ENCODE measurements at regions not wholly inside any gene's neighbourhood (a gene's known extent, or its start where the extent isn't known, plus 50 kb on each side); places are given as distances from the start of the nearest gene placed in this dataset.

DNA sequence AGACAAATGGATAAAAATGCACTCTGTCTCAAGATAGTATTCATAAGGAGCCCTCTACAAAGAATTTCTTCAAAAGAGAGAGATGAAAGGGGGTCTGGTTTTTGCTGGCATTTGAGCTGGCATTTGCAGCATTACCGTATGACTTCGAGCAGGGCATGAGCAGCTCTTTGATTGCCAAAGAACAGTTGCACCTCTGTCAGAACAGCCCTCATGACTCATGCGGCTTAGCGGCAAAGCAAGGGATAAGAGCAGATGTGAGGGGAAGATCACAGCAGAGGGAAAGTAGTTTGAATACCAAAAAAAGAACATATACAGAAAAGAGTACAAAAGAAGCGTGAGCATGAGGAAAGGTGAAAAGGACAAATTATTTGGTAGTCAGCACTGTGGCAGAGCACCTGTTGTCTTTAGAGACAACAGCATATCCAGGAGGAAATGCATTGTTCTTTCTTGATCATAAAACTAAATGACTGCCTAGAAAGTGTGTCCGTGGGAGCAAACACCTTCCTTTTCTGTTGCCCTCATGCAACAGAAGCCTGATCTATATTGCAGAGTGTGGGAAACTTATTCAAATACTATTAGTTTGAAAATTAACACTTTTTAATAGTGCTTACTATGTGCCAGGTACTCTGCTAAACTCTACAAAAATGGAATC is 80.5 kb upstream of the SLC24A5 start:
- peak in 10 of 56 donors; percentile 1 to 10 (median 6) for DNase-seq

DNA sequence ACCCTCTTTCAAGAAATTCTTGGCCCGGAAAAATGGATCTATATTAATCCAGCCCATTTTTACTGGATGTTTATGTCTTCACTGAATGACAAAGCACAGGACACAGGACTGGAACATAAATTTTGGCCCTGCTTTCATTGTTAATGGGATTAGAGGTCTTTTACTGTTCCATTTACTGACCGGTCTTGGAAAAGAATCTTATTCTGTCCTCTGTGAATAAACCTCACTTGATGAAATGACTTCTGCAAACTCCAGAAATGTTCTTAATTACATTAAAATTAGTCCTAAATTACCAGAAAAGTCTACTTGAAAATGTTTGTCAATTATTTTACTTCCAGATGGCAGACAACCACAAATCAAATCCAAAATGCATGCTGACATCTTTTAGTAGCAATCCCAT is 79.3 kb upstream of the SLC24A5 start:
- no peak for DNase-seq

DNA sequence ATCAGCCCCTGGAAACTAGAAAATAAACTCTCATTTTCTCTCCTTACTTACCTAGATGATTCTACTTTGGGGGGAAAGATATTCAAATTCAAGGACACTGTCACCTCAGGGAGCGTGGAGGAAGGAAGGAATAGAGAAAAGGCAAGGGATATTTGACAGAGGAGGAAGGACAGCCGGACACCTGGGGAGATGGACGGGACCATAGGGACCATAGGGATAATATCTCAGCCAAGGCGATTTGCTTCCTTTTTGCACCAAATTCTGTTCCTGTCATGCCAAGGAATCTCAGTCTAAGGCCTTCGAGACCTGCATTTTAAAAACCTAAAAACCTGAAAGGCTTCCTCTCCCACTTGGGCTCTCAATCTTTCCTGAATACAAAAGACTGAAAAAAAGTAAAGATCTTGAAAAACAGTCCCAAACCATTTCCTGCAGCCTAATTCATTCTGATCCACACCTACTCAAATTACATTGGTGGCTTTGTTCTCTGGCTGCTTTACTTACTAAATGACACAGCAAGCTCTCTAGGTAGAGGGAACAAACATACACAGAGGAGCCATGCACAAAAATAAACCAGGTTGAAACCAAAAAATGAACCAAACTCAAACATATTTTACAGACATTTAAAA is 73.9 kb upstream of the SLC24A5 start:
- no peak for DNase-seq

DNA sequence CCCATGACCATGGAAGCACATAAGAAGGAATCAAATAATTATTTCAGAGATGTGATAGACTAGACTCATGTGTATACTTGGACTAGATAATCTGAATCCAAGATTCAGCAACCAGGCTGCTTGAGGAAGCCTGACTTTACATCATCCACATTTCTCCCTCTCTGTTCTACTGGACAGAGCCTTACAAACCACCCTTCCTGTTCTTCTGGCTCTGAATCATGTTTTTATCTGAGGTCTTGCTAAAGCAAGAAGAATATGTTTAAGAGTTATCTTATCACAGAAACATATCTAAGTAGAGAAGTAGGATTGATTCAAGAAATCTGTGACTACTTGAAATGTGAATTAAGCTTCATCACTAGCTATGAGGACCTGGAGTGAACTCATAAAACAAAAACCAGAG is 71.1 kb upstream of the SLC24A5 start:
- DNase-seq = no peak

DNA sequence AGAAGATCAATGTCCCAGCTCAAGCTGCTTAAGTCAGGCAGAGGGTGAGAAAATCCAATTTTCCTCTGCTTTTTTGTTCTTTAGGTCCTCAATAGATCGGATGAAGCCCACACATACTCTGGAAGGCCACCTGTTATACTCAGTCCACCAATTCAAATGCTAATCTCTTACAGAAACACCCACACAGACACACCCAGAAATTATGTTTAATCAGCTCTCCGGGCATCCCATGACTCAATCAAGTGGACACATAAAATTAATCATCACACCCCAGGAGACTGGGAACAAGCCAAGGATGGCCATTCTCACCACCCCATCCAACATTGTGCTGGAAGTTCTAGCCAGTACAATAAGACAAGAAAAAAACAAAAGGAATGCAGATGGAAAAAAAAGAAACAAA is 67.8 kb upstream of the SLC24A5 start:
- no peak for DNase-seq

DNA sequence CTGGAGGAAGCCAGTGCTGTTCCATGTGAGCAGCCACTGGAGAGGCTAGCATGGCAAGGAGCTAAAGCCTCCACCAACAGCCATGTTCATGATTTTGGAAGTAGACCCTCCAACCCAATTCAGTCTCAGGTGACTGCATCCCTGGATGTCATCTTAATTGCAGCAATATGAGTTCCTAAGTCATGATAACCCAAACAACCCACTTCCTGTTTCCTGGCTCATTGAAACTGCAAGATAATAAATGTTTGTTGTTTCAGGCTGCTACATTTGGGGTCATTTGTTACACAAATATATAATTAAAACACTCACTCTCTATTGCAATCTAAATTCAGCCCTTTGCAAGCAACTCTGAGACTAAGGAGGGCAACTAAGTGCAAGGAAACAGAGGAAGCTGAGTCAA is 62.4 kb upstream of the SLC24A5 start:
- DNase-seq = no peak

DNA sequence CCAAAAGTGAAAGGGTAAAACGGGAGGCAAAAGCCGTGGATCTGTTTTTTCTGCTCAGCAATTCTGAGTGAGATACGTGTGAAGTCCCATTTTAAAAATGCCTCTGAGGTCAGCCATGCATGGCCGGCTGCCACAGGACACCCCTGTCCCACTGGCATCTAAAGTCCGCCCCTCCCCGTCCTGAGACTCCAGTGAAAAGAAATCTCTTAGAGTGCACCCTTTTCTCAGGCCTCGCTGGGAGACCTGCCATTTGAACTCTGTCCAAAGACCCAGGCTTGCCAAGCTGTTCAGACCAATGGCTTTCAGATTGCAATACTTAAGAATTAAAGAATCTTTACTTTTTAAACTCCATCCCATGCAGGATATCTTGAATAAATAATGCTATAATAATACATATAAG is 61.0 kb upstream of the SLC24A5 start:
- DNase-seq = peak in 46 of 56 donors; percentile 1 to 76 (median 40)

DNA sequence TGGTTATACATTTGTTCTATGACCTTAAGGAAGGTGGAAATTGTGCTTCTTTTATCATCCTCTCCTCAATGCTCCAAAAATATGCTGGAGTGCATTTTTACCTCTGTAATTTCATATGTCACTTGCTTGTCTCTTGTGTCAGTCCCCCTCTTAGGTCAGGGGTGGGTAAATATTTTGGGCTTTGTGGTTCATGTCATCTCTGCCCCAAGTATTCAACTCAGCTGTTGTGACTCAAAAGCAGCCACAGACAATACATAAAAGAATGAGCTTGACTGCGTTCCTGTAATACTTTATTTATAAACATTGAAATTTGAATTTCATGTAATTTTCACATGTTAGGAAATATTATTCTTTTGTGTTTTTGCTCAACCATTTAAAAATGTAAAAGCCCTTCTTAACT is 60.4 kb upstream of the SLC24A5 start:
- DNase-seq = no peak

DNA sequence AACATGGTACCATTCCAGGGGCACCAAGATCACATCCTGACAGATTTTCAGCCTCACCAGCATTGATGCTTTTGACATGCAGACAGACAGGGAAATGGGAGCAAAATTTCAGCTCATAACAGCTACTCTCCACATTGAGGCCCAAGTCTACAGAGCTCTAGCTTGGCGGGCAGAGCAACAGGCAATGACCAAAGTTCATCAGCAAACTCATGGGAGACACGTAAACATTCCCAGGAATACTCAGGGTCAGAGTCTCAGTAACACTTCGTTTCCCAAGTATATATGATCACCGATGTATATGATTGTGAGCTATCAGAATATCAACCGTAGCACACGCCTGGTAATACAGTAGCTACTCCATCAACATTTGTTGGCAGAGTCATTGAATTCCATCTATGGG is 59.2 kb upstream of the SLC24A5 start:
- DNase-seq = no peak

DNA sequence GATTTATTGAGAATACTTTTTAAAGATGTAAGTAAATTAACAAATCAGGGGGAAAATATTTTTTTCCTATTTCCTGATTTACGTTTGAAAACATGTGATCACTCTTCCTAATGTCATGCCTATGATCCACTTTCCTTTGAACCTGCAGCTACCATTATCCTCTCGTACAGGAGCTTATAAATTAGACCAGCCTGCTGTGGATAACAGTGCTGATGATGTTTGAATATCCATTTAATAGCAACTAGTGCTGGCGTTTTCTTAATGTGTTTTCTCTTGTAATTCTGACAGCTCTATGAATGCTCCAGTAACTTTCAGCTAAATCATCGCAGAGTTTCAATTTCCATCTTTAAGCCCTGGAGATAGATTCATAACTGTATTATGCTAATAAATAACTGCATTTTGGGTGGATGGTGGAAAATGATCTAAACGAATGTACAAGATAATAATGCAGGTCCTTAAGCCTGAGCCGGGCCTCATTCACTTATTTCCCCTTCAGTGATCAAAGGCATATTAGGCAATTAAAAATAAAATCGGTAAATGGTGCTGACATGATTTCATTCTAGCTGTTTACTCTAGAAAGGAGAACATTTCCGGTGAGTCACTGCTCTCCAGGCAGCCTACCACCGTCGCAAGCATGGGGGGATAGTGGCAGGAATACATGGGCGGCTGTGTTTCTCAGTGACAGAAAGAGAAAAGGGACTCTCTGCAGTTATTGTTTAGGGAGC is 58.5 kb upstream of the SLC24A5 start:
- DNase-seq = peak in 2 of 56 donors; percentile 3 to 18

DNA sequence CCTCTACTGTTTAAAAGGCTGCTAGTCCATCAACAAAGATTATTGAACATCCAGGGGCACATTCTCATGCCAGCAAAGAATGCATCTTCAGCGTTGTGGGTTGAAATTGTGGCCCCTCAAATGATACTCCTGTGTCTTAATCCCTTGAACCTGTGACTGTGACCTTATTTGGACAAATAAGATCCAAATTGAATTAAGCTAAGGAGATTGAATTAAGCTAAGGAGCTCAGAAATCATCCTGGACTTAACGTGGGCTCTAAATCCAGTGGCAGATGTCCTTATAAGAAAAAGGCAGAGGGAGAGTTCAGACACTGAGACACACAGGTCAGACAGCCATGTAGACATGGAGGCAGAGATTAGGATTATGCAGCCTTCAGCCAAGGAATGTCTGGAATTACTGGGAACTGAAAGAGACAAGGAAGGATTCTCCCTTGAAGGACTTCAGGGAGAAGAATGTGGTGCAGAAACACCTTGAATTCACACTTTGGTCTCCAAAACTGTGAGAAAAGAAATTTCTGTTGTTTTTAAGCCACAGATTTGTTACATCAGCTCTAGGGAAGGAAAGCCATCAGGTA is 57.3 kb upstream of the SLC24A5 start:
- no peak for DNase-seq

DNA sequence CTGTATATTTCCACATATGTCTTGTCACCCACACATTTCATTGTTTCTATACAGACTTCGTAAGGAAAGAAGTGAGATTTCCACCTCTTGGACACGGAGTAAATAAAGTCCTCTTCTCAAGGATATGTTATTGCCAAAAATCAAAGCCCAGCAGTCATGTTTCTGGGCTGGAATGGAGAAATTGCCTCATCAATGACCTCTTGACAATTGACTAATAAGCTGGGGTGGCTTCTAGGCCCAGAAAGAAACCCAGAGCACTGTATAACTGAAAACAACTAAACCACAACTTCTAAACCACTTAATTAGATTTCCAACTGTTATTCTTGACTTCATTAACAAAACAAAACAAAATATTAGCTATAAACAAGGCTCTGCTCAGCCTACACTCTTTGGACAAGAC is 56.4 kb upstream of the SLC24A5 start:
- DNase-seq = no peak

DNA sequence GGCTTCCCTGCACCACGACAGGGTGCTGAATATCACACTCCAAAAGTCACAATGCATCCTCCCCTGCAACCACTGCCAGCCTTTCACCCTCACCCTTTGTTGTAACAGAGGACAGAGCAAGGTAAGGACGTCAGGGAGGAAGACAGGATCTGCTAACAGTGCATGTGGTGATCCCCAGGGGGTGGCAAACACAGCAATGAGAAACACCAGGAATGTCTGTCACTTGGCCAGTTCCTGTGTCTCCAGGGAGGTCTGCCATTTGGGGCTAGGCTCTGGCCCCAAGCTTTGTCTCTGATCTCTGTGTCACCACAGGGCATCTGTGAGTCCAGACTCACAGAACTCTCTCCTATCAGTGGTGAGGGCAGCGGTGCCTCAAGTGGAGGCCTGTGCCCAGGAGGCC is 54.3 kb upstream of the SLC24A5 start:
- no peak for DNase-seq

Measured in amygdala (tissue), 56 donors.